ENCODE measurements at regions not wholly inside any gene's neighbourhood (a gene's known extent, or its start where the extent isn't known, plus 50 kb on each side); places are given as distances from the start of the nearest gene placed in this dataset.

- POLR2A ChIA-PET = no interaction called here
- CTCF ChIA-PET = interaction anchor here (0.6 kb wide), 1 partner anchor 224 kb away, joined by 3 read pairs; no protein-coding TSS in a partner anchor
- TF ChIP-seq CTCF (IDR thresholded peaks at IDR 0.05; ENCODE audit: insufficient read depth, low read depth, low read length) = no peak
- Histone ChIP-seq H3K36me3 (ENCODE audit: control insufficient read depth, insufficient read depth, low read length) (peaks cover 9% of the 10 kb centered on the region), H3K27me3 (ENCODE audit: control insufficient read depth, insufficient read depth, low read length) (no peaks in the 10 kb centered on the region), H3K4me3 (ENCODE audit: low read depth, low read length) (no peak overlapping the region)
- no peak for DNase-seq (ENCODE audit: low read depth)
Observed at GRCh38 chr2:120804459-120804858, 68.8 kb downstream of the GLI2 start.

GRCh38 chr2:120805011-120805410, 69.3 kb downstream of the GLI2 start:
- Histone ChIP-seq H3K27me3 (ENCODE audit: control insufficient read depth, insufficient read depth, low read length) (no peaks in the 10 kb centered on the region), H3K4me3 (ENCODE audit: low read depth, low read length) (no peak overlapping the region), H3K36me3 (ENCODE audit: control insufficient read depth, insufficient read depth, low read length) (peaks cover 9% of the 10 kb centered on the region)
- TF ChIP-seq CTCF (IDR thresholded peaks at IDR 0.05; ENCODE audit: insufficient read depth, low read depth, low read length) = no peak
- ChIA-PET CTCF (no interaction called here), POLR2A (no interaction called here)
- DNase-seq (ENCODE audit: low read depth) = no peak

- CTCF ChIA-PET = no interaction called here
- no peak for TF ChIP-seq CTCF (IDR thresholded peaks at IDR 0.05; ENCODE audit: insufficient read depth, low read depth, low read length)
- Histone ChIP-seq H3K36me3 (ENCODE audit: control insufficient read depth, insufficient read depth, low read length) (peaks cover 12% of the 10 kb centered on the region), H3K4me3 (ENCODE audit: low read depth, low read length) (no peak overlapping the region), H3K27me3 (ENCODE audit: control insufficient read depth, insufficient read depth, low read length) (no peaks in the 10 kb centered on the region)
- DNase-seq (ENCODE audit: low read depth) = no peak
- POLR2A ChIA-PET = no interaction called here
Observed at GRCh38 chr2:120805602-120806001, 69.9 kb downstream of the GLI2 start.

GRCh38 chr2:120807751-120808150, 72.1 kb downstream of the GLI2 start:
- ChIA-PET POLR2A (no interaction called here), CTCF (interaction anchor here (1.0 kb wide), 1 partner anchor 9 kb away, joined by 3 read pairs; no protein-coding TSS in a partner anchor)
- no peak overlapping the region for H3K4me3 ChIP-seq (ENCODE audit: low read depth, low read length)
- peaks cover 15% of the 10 kb centered on the region for H3K36me3 ChIP-seq (ENCODE audit: control insufficient read depth, insufficient read depth, low read length)
- no peak for DNase-seq (ENCODE audit: low read depth)
- no peak for TF ChIP-seq CTCF (IDR thresholded peaks at IDR 0.05; ENCODE audit: insufficient read depth, low read depth, low read length)
- H3K27me3 ChIP-seq (ENCODE audit: control insufficient read depth, insufficient read depth, low read length) = no peaks in the 10 kb centered on the region

GRCh38 chr2:120809151-120809550, 73.5 kb downstream of the GLI2 start:
- ChIA-PET CTCF (no interaction called here), POLR2A (interaction anchor here (0.7 kb wide), 1 partner anchor 368 kb away, joined by 22 read pairs; no protein-coding TSS in a partner anchor)
- DNase-seq (ENCODE audit: low read depth) = no peak
- Histone ChIP-seq H3K36me3 (ENCODE audit: control insufficient read depth, insufficient read depth, low read length) (peaks cover 18% of the 10 kb centered on the region), H3K4me3 (ENCODE audit: low read depth, low read length) (no peak overlapping the region), H3K27me3 (ENCODE audit: control insufficient read depth, insufficient read depth, low read length) (no peaks in the 10 kb centered on the region)
- no peak for TF ChIP-seq CTCF (IDR thresholded peaks at IDR 0.05; ENCODE audit: insufficient read depth, low read depth, low read length)

Measured in BJ (cell line).